ENCODE measurements at regions not wholly inside any gene's neighbourhood (a gene's known extent, or its start where the extent isn't known, plus 50 kb on each side); places are given as distances from the start of the nearest gene placed in this dataset.

GRCh38 chr9:107875571-107875980, 386.0 kb upstream of the KLF4 start:
- Histone ChIP-seq H3K4me3 (ENCODE audit: low read depth, low read length) (no peak overlapping the region), H3K27me3 (ENCODE audit: control insufficient read depth, insufficient read depth, low read length) (no peaks in the 10 kb centered on the region), H3K36me3 (ENCODE audit: control insufficient read depth, insufficient read depth, low read length) (no peaks in the 10 kb centered on the region), H3K9me3 (ENCODE audit: control insufficient read depth, insufficient read depth, low read depth, low read length) (no peaks in the 10 kb centered on the region), H3K27ac (ENCODE audit: low read depth, low read length) (no peak overlapping the region), H3K4me1 (ENCODE audit: control insufficient read depth, insufficient read depth, low read length) (peaks cover 16% of the 10 kb centered on the region), H3K9ac (ENCODE audit: low read length) (no peak overlapping the region)

GRCh38 chr9:107874591-107875369, 385.2 kb upstream of the KLF4 start:
- H3K27ac ChIP-seq (ENCODE audit: low read depth, low read length), result no peak overlapping the region

GRCh38 chr9:107874137-107874536, 384.6 kb upstream of the KLF4 start:
- no peaks in the 10 kb centered on the region for H3K27me3 ChIP-seq (ENCODE audit: control insufficient read depth, insufficient read depth, low read length)
- no peaks in the 10 kb centered on the region for H3K36me3 ChIP-seq (ENCODE audit: control insufficient read depth, insufficient read depth, low read length)
- no peaks in the 10 kb centered on the region for H3K9me3 ChIP-seq (ENCODE audit: control insufficient read depth, insufficient read depth, low read depth, low read length)
- H3K27ac ChIP-seq (ENCODE audit: low read depth, low read length), result no peak overlapping the region
- peaks cover 16% of the 10 kb centered on the region for H3K4me1 ChIP-seq (ENCODE audit: control insufficient read depth, insufficient read depth, low read length)
- no peak overlapping the region for H3K4me3 ChIP-seq (ENCODE audit: low read depth, low read length)
- H3K9ac ChIP-seq (ENCODE audit: low read length), result no peak overlapping the region

More at GRCh38 chr9:107874591-107875369, 385.2 kb upstream of the KLF4 start:
- H3K4me1 ChIP-seq (ENCODE audit: control insufficient read depth, insufficient read depth, low read length), result peaks cover 16% of the 10 kb centered on the region
- H3K4me3 ChIP-seq (ENCODE audit: low read depth, low read length), result no peak overlapping the region
- H3K9me3 ChIP-seq (ENCODE audit: control insufficient read depth, insufficient read depth, low read depth, low read length), result no peaks in the 10 kb centered on the region
- no peak overlapping the region for H3K9ac ChIP-seq (ENCODE audit: low read length)
- H3K27me3 ChIP-seq (ENCODE audit: control insufficient read depth, insufficient read depth, low read length), result no peaks in the 10 kb centered on the region
- no peaks in the 10 kb centered on the region for H3K36me3 ChIP-seq (ENCODE audit: control insufficient read depth, insufficient read depth, low read length)

- H3K9ac ChIP-seq (ENCODE audit: low read length), result peak overlapping the region; percentile 12
- H3K4me3 ChIP-seq (ENCODE audit: low read depth, low read length), result no peak overlapping the region
- H3K4me1 ChIP-seq (ENCODE audit: control insufficient read depth, insufficient read depth, low read length), result peaks cover 16% of the 10 kb centered on the region
- peak overlapping the region; percentile 63; the same call in 1 of the 2 replicates for H3K27ac ChIP-seq (ENCODE audit: low read depth, low read length)
- H3K27me3 ChIP-seq (ENCODE audit: control insufficient read depth, insufficient read depth, low read length), result no peaks in the 10 kb centered on the region
- H3K36me3 ChIP-seq (ENCODE audit: control insufficient read depth, insufficient read depth, low read length), result no peaks in the 10 kb centered on the region
- H3K9me3 ChIP-seq (ENCODE audit: control insufficient read depth, insufficient read depth, low read depth, low read length), result no peaks in the 10 kb centered on the region
Observed at GRCh38 chr9:107872457-107873192, 383.1 kb upstream of the KLF4 start.

GRCh38 chr9:107870927-107871680, 381.5 kb upstream of the KLF4 start:
- no peak overlapping the region; the same call in 1 of the 2 replicates for H3K27ac ChIP-seq (ENCODE audit: low read depth, low read length)
- no peak overlapping the region for H3K9ac ChIP-seq (ENCODE audit: low read length)
- H3K9me3 ChIP-seq (ENCODE audit: control insufficient read depth, insufficient read depth, low read depth, low read length), result no peaks in the 10 kb centered on the region
- no peaks in the 10 kb centered on the region for H3K36me3 ChIP-seq (ENCODE audit: control insufficient read depth, insufficient read depth, low read length)
- peaks cover 16% of the 10 kb centered on the region for H3K4me1 ChIP-seq (ENCODE audit: control insufficient read depth, insufficient read depth, low read length)
- H3K4me3 ChIP-seq (ENCODE audit: low read depth, low read length), result no peak overlapping the region
- H3K27me3 ChIP-seq (ENCODE audit: control insufficient read depth, insufficient read depth, low read length), result no peaks in the 10 kb centered on the region

GRCh38 chr9:107870221-107870620, 380.7 kb upstream of the KLF4 start:
- H3K9ac ChIP-seq (ENCODE audit: low read length), result no peak overlapping the region
- no peaks in the 10 kb centered on the region for H3K27me3 ChIP-seq (ENCODE audit: control insufficient read depth, insufficient read depth, low read length)
- no peak overlapping the region for H3K27ac ChIP-seq (ENCODE audit: low read depth, low read length)
- H3K9me3 ChIP-seq (ENCODE audit: control insufficient read depth, insufficient read depth, low read depth, low read length), result no peaks in the 10 kb centered on the region
- H3K4me1 ChIP-seq (ENCODE audit: control insufficient read depth, insufficient read depth, low read length), result peaks cover 16% of the 10 kb centered on the region
- no peaks in the 10 kb centered on the region for H3K36me3 ChIP-seq (ENCODE audit: control insufficient read depth, insufficient read depth, low read length)
- no peak overlapping the region for H3K4me3 ChIP-seq (ENCODE audit: low read depth, low read length)

GRCh38 chr9:107869111-107869510, 379.5 kb upstream of the KLF4 start:
- H3K27ac ChIP-seq (ENCODE audit: low read depth, low read length), result no peak overlapping the region

GRCh38 chr9:107868186-107868585, 378.6 kb upstream of the KLF4 start:
- Histone ChIP-seq H3K27me3 (ENCODE audit: control insufficient read depth, insufficient read depth, low read length) (no peaks in the 10 kb centered on the region), H3K4me3 (ENCODE audit: low read depth, low read length) (no peak overlapping the region), H3K36me3 (ENCODE audit: control insufficient read depth, insufficient read depth, low read length) (no peaks in the 10 kb centered on the region), H3K9me3 (ENCODE audit: control insufficient read depth, insufficient read depth, low read depth, low read length) (no peaks in the 10 kb centered on the region), H3K9ac (ENCODE audit: low read length) (no peak overlapping the region), H3K4me1 (ENCODE audit: control insufficient read depth, insufficient read depth, low read length) (peaks cover 13% of the 10 kb centered on the region), H3K27ac (ENCODE audit: low read depth, low read length) (no peak overlapping the region)

More at GRCh38 chr9:107869111-107869510, 379.5 kb upstream of the KLF4 start:
- no peaks in the 10 kb centered on the region for H3K27me3 ChIP-seq (ENCODE audit: control insufficient read depth, insufficient read depth, low read length)
- no peaks in the 10 kb centered on the region for H3K9me3 ChIP-seq (ENCODE audit: control insufficient read depth, insufficient read depth, low read depth, low read length)
- H3K4me1 ChIP-seq (ENCODE audit: control insufficient read depth, insufficient read depth, low read length), result peaks cover 16% of the 10 kb centered on the region
- H3K4me3 ChIP-seq (ENCODE audit: low read depth, low read length), result no peak overlapping the region
- no peaks in the 10 kb centered on the region for H3K36me3 ChIP-seq (ENCODE audit: control insufficient read depth, insufficient read depth, low read length)
- no peak overlapping the region for H3K9ac ChIP-seq (ENCODE audit: low read length)

GRCh38 chr9:107867738-107868137, 378.2 kb upstream of the KLF4 start:
- Histone ChIP-seq H3K27me3 (ENCODE audit: control insufficient read depth, insufficient read depth, low read length) (no peaks in the 10 kb centered on the region), H3K4me3 (ENCODE audit: low read depth, low read length) (no peak overlapping the region), H3K4me1 (ENCODE audit: control insufficient read depth, insufficient read depth, low read length) (peaks cover 9% of the 10 kb centered on the region), H3K9ac (ENCODE audit: low read length) (no peak overlapping the region), H3K9me3 (ENCODE audit: control insufficient read depth, insufficient read depth, low read depth, low read length) (no peaks in the 10 kb centered on the region), H3K36me3 (ENCODE audit: control insufficient read depth, insufficient read depth, low read length) (no peaks in the 10 kb centered on the region), H3K27ac (ENCODE audit: low read depth, low read length) (no peak overlapping the region)

GRCh38 chr9:107866711-107867311, 377.2 kb upstream of the KLF4 start:
- H3K4me3 ChIP-seq (ENCODE audit: low read depth, low read length), result no peak overlapping the region
- peaks cover 3% of the 10 kb centered on the region for H3K4me1 ChIP-seq (ENCODE audit: control insufficient read depth, insufficient read depth, low read length)
- H3K36me3 ChIP-seq (ENCODE audit: control insufficient read depth, insufficient read depth, low read length), result no peaks in the 10 kb centered on the region
- no peak overlapping the region for H3K9ac ChIP-seq (ENCODE audit: low read length)
- no peak overlapping the region for H3K27ac ChIP-seq (ENCODE audit: low read depth, low read length)
- H3K9me3 ChIP-seq (ENCODE audit: control insufficient read depth, insufficient read depth, low read depth, low read length), result no peaks in the 10 kb centered on the region
- H3K27me3 ChIP-seq (ENCODE audit: control insufficient read depth, insufficient read depth, low read length), result no peaks in the 10 kb centered on the region

All from HUES6 (cell line).